HEK293 (cell line): ENCODE measurements at regions not wholly inside any gene's neighbourhood (a gene's known extent, or its start where the extent isn't known, plus 50 kb on each side); places are given as distances from the start of the nearest gene placed in this dataset.

Experiments
- CTCF ChIA-PET: fragments of 350-600 bp; formaldehyde crosslinking; extraction: SDS; loops from one replicate; lab custom pipeline; 2021; ENCODE audit warnings: antibody characterized with exemption; lab: Yijun Ruan, JAX
- POLR2A ChIA-PET: fragments of 300-600 bp; formaldehyde crosslinking; extraction: SDS; loops from one replicate; lab custom pipeline; 2020; ENCODE audit warnings: antibody characterized with exemption, inconsistent platforms; lab: Yijun Ruan, JAX
- H3K27ac ChIP-seq: fragments of 200-500 bp; sonication (Bioruptor generic); 2 replicates; pipeline ENCODE4 v1.5.1; 2014; ENCODE audit warnings: low read depth, low read length, control low read depth, inconsistent platforms; ENCODE audit errors: extremely low read depth
- H3K36me3 ChIP-seq, 2 experiments: fragments of 200-500 bp in 1 of 2; sonication (Bioruptor generic) in 1 of 2; 1 replicate in 1 of 2; 2 replicates in 1 of 2; pipeline ENCODE4 v1.5.1; 2014 to 2017; ENCODE audit warnings: inconsistent platforms in 2 of 2, low read length in 2 of 2; ENCODE audit not compliant: control insufficient read depth in 2 of 2, insufficient read depth in 1 of 2
- H3K4me1 ChIP-seq: fragments of 200-500 bp; sonication (Bioruptor generic); 2 replicates; pipeline ENCODE4 v1.5.1; 2014; ENCODE audit warnings: mild to moderate bottlenecking, low read length, inconsistent platforms; ENCODE audit not compliant: control insufficient read depth, insufficient read depth
- H3K4me3 ChIP-seq: 2 replicates; pipeline ENCODE4 v1.5.1; 2011; ENCODE audit warnings: low read depth, mild to moderate bottlenecking, control low read depth, low read length, moderate library complexity
- H3K9me3 ChIP-seq: fragments of 200-500 bp; sonication (Bioruptor generic); 2 replicates; pipeline ENCODE4 v1.5.1; 2014; ENCODE audit warnings: low read depth, low read length, inconsistent platforms; ENCODE audit not compliant: control insufficient read depth, insufficient read depth
- GLI4 ChIP-seq: fragments of 450-650 bp; formaldehyde crosslinking; IDR thresholded peaks from 2 replicates; pipeline ENCODE4 v1.5.1; 2016; ENCODE audit warnings: missing biosample characterization, missing genetic modification characterization
- HOXA7 ChIP-seq: sonication (generic); formaldehyde crosslinking; IDR thresholded peaks from 2 replicates; pipeline ENCODE4 v1.8.1; 2022; ENCODE audit warnings: missing genetic modification reagents, borderline replicate concordance
- REPIN1 ChIP-seq: fragments of 450-650 bp; formaldehyde crosslinking; IDR thresholded peaks from 2 replicates; pipeline ENCODE4 v1.5.1; 2017; ENCODE audit warnings: missing biosample characterization, missing genetic modification characterization, low read depth
- SP2 ChIP-seq: fragments of 450-650 bp; formaldehyde crosslinking; IDR thresholded peaks from 2 replicates; pipeline ENCODE4 v1.5.1; 2016; ENCODE audit warnings: missing biosample characterization, missing genetic modification characterization
- ZNF133 ChIP-seq: fragments of 450-650 bp; formaldehyde crosslinking; IDR thresholded peaks from 2 replicates; pipeline ENCODE4 v1.5.1; 2016; ENCODE audit warnings: missing biosample characterization, missing genetic modification characterization
- ZNF175 ChIP-seq: fragments of 450-650 bp; formaldehyde crosslinking; IDR thresholded peaks from 2 replicates; pipeline ENCODE4 v1.5.1; 2016; ENCODE audit warnings: missing biosample characterization, missing genetic modification characterization
- ZNF341 ChIP-seq: fragments of 450-650 bp; formaldehyde crosslinking; IDR thresholded peaks from 2 replicates; pipeline ENCODE4; 2016; ENCODE audit warnings: low read depth, missing biosample characterization, missing genetic modification characterization
- ZNF366 ChIP-seq: fragments of 450-650 bp; formaldehyde crosslinking; conservative IDR thresholded peaks from 2 replicates; pipeline ENCODE4 v1.5.1; 2016; ENCODE audit warnings: missing biosample characterization, missing genetic modification characterization
- ZNF610 ChIP-seq: fragments of 450-650 bp; formaldehyde crosslinking; IDR thresholded peaks from 2 replicates; pipeline ENCODE4 v1.5.1; 2016; ENCODE audit warnings: missing biosample characterization, missing genetic modification characterization, borderline replicate concordance
- ZNF629 ChIP-seq: fragments of 450-650 bp; formaldehyde crosslinking; IDR thresholded peaks from 2 replicates; pipeline ENCODE4 v1.5.1; 2017; ENCODE audit warnings: missing biosample characterization, missing genetic modification characterization
- ZNF670 ChIP-seq: fragments of 450-650 bp; formaldehyde crosslinking; IDR thresholded peaks from 2 replicates; pipeline ENCODE4 v1.5.1; 2016; ENCODE audit warnings: missing biosample characterization, missing genetic modification characterization, low read depth
- ZNF707 ChIP-seq: fragments of 450-650 bp; formaldehyde crosslinking; IDR thresholded peaks from 2 replicates; pipeline ENCODE4 v1.5.1; 2016; ENCODE audit warnings: missing biosample characterization, missing genetic modification characterization

- Histone ChIP-seq H3K36me3 (peaks cover 0 to 9% of the 10 kb centered on the region in 2 experiments; a peak in 1 of 3 replicates), H3K27ac (no peak overlapping the region), H3K4me3 (no peak overlapping the region), H3K9me3 (no peaks in the 10 kb centered on the region), H3K4me1 (no peaks in the 10 kb centered on the region)
- ChIA-PET POLR2A (no interaction called here), CTCF (interaction anchor here (0.6 to 0.9 kb wide), 2 partner anchors 43 to 458 kb away, joined by 3 to 6 read pairs; no protein-coding TSS in a partner anchor)
- no peak for TF ChIP-seq ZNF175 (tag by site-specific recombination)
- no peak for TF ChIP-seq SP2
- TF ChIP-seq GLI4 (tag by site-specific recombination): no peak
- TF ChIP-seq HOXA7: no peak
- TF ChIP-seq ZNF133 (tag by site-specific recombination): no peak
- TF ChIP-seq ZNF366 (tag by site-specific recombination): no peak
- TF ChIP-seq ZNF610 (tag by site-specific recombination): no peak
- no peak for TF ChIP-seq ZNF629 (tag by site-specific recombination)
- TF ChIP-seq REPIN1 (tag by site-specific recombination): no peak
- TF ChIP-seq ZNF670 (tag by site-specific recombination): no peak
- no peak for TF ChIP-seq ZNF707 (tag by site-specific recombination)
- TF ChIP-seq ZNF341 (tag by site-specific recombination): no peak
These were observed 169.2 kb downstream of the PARM1 start for GRCh38 chr4:75101906-75102786.
